ENCODE measurements at regions not wholly inside any gene's neighbourhood (a gene's known extent, or its start where the extent isn't known, plus 50 kb on each side); places are given as distances from the start of the nearest gene placed in this dataset.

DNA sequence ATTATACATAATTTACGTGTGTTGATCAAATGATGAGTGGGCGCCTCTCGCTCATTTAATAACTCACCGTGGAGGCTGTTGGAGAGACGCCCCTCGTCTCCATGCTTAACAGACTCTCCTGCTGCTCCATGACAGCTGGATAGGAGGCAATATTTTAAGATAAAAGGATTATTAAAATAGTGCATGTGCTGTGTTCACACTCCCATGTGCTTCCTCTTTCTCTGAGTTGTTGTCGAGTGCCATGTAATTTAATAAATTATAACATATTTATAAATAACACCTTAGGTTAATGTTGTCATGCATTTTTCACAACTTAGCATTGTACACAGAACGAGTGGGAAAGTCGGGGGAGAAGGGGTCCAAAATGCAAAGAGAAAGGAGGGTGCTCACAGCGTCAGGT lies 161.4 kb upstream of the TSHZ3 start:
- TF ChIP-seq, protein P1, sequence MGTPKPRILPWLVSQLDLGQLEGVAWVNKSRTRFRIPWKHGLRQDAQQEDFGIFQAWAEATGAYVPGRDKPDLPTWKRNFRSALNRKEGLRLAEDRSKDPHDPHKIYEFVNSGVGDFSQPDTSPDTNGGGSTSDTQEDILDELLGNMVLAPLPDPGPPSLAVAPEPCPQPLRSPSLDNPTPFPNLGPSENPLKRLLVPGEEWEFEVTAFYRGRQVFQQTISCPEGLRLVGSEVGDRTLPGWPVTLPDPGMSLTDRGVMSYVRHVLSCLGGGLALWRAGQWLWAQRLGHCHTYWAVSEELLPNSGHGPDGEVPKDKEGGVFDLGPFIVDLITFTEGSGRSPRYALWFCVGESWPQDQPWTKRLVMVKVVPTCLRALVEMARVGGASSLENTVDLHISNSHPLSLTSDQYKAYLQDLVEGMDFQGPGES (IDR thresholded peaks at IDR 0.05; ENCODE audit: low read depth, low read length): no peak
- no peak for TF ChIP-seq CTCF (IDR thresholded peaks at IDR 0.05)
- TF ChIP-seq GABPA (IDR thresholded peaks at IDR 0.05; ENCODE audit: low read depth): no peak
- TF ChIP-seq FOXJ3 (CRISPR knock-in tag; IDR thresholded peaks at IDR 0.05): no peak
- TF ChIP-seq YY1 (IDR thresholded peaks at IDR 0.05; ENCODE audit: low read depth): no peak
- TF ChIP-seq PBX3 (IDR thresholded peaks at IDR 0.05): no peak

All from SK-N-SH (cell line).